Astrocyte (in vitro differentiated cells and primary cell): ENCODE measurements at regions not wholly inside any gene's neighbourhood (a gene's known extent, or its start where the extent isn't known, plus 50 kb on each side); places are given as distances from the start of the nearest gene placed in this dataset.

ENCODE experiments used
- DNase-seq: peaks from one replicate; pipeline ENCODE4 v3.0.0-alpha.2; 2010; ENCODE audit warnings: low read depth
- FAIRE-seq: peaks from 2 replicates; lab custom pipeline; 2011; peaks lifted over from hg19 to GRCh38; lab: Jason Lieb, UNC
- H2AFZ ChIP-seq: 2 replicates; pipeline ENCODE4 v1.6.0; 2012; ENCODE audit warnings: low read depth, low read length, inconsistent platforms
- H3K27ac ChIP-seq: 2 replicates; pipeline ENCODE4 v1.5.1; 2011; ENCODE audit warnings: low read depth, low read length, inconsistent platforms
- H3K27me3 ChIP-seq: 2 replicates; pipeline ENCODE4 v1.6.0; 2011; ENCODE audit warnings: low read length, inconsistent platforms; ENCODE audit not compliant: insufficient read depth
- H3K36me3 ChIP-seq: 2 replicates; pipeline ENCODE4 v1.5.1; 2011; ENCODE audit warnings: low read length, inconsistent platforms; ENCODE audit not compliant: insufficient read depth
- H3K4me1 ChIP-seq: 2 replicates; pipeline ENCODE4 v1.5.1; 2011; ENCODE audit warnings: low read length, inconsistent platforms; ENCODE audit not compliant: insufficient read depth
- H3K4me2 ChIP-seq: 2 replicates; pipeline ENCODE4 v1.6.0; 2012; ENCODE audit warnings: low read length, inconsistent platforms
- H3K4me3 ChIP-seq: 2 replicates; pipeline ENCODE4 v1.5.1; 2011; ENCODE audit warnings: low read depth, mild to moderate bottlenecking, low read length, inconsistent platforms; ENCODE audit not compliant: insufficient read depth
- H3K79me2 ChIP-seq: 2 replicates; pipeline ENCODE4 v1.6.0; 2012; ENCODE audit warnings: mild to moderate bottlenecking, low read length, inconsistent platforms; ENCODE audit not compliant: insufficient read depth
- H3K9ac ChIP-seq: 2 replicates; pipeline ENCODE4 v1.6.0; 2012; ENCODE audit warnings: mild to moderate bottlenecking, low read length, inconsistent platforms
- H3K9me3 ChIP-seq: 2 replicates; pipeline ENCODE4 v1.5.1; 2012; ENCODE audit warnings: low read depth, mild to moderate bottlenecking, low read length, inconsistent platforms; ENCODE audit not compliant: insufficient read depth
- H4K20me1 ChIP-seq: 2 replicates; pipeline ENCODE4 v1.6.0; 2012; ENCODE audit warnings: low read length, inconsistent platforms; ENCODE audit not compliant: insufficient read depth
- H3K27ac Mint-ChIP-seq: one replicate; pipeline ENCODE4 v1.8.0; 2021; ENCODE audit warnings: mild to moderate bottlenecking, mixed read lengths; ENCODE audit not compliant: unreplicated experiment
- H3K27me3 Mint-ChIP-seq: one replicate; pipeline ENCODE4 v1.8.0; 2021; ENCODE audit warnings: low read depth, mixed read lengths; ENCODE audit not compliant: unreplicated experiment
- H3K36me3 Mint-ChIP-seq: one replicate; pipeline ENCODE4 v1.8.0; 2021; ENCODE audit warnings: low read depth, mixed read lengths; ENCODE audit not compliant: unreplicated experiment
- H3K4me1 Mint-ChIP-seq: one replicate; pipeline ENCODE4 v1.8.0; 2021; ENCODE audit warnings: low read depth, mixed read lengths; ENCODE audit not compliant: unreplicated experiment
- H3K4me3 Mint-ChIP-seq: one replicate; pipeline ENCODE4 v1.8.0; 2021; ENCODE audit warnings: mild to moderate bottlenecking, moderate library complexity, mixed read lengths; ENCODE audit not compliant: unreplicated experiment
- H3K9me3 Mint-ChIP-seq: one replicate; pipeline ENCODE4 v1.8.0; 2021; ENCODE audit warnings: mild to moderate bottlenecking, mixed read lengths; ENCODE audit not compliant: unreplicated experiment
- CTCF ChIP-seq: IDR thresholded peaks from 2 replicates; pipeline ENCODE4 v1.5.1; 2011; ENCODE audit warnings: low read depth, mild to moderate bottlenecking, inconsistent platforms, low read length, moderate library complexity; ENCODE audit not compliant: insufficient read depth
- EZH2 ChIP-seq: IDR thresholded peaks from 2 replicates; pipeline ENCODE4 v1.6.1; 2012; ENCODE audit warnings: mild to moderate bottlenecking, low read length, inconsistent platforms; ENCODE audit not compliant: insufficient read depth

GRCh38 chrX:42955349-42955748 lies 177.4 kb upstream of the PPP1R2C start:
- Mint-ChIP-seq H3K9me3 (no peaks in the 10 kb centered on the region), H3K36me3 (no peaks in the 10 kb centered on the region), H3K4me1 (no peaks in the 10 kb centered on the region), H3K27ac (no peak overlapping the region), H3K27me3 (no peaks in the 10 kb centered on the region), H3K4me3 (no peak overlapping the region)
- no peak for FAIRE-seq
- no peak for DNase-seq
- no peak overlapping the region for H3K4me2 ChIP-seq
- no peaks in the 10 kb centered on the region for H3K9me3 ChIP-seq
- no peak overlapping the region for H3K9ac ChIP-seq
- H3K27me3 ChIP-seq = no peaks in the 10 kb centered on the region
- H3K36me3 ChIP-seq = no peaks in the 10 kb centered on the region
- H3K27ac ChIP-seq = no peak overlapping the region
- no peak overlapping the region for H3K4me3 ChIP-seq
- H3K79me2 ChIP-seq = no peaks in the 10 kb centered on the region
- no peak for TF ChIP-seq EZH2
- TF ChIP-seq CTCF = no peak
- no peak overlapping the region for H2AFZ ChIP-seq
- H3K4me1 ChIP-seq = no peaks in the 10 kb centered on the region
- no peaks in the 10 kb centered on the region for H4K20me1 ChIP-seq

- Mint-ChIP-seq H3K9me3 (no peaks in the 10 kb centered on the region), H3K4me3 (no peak overlapping the region), H3K4me1 (peaks cover 4% of the 10 kb centered on the region), H3K27me3 (no peaks in the 10 kb centered on the region), H3K36me3 (no peaks in the 10 kb centered on the region), H3K27ac (no peak overlapping the region)
- no peaks in the 10 kb centered on the region for H3K9me3 ChIP-seq
- no peaks in the 10 kb centered on the region for H3K27me3 ChIP-seq
- no peak overlapping the region for H2AFZ ChIP-seq
- H3K4me3 ChIP-seq = no peak overlapping the region
- H3K27ac ChIP-seq = no peak overlapping the region
- DNase-seq = peak; percentile 3
- H3K79me2 ChIP-seq = no peaks in the 10 kb centered on the region
- no peaks in the 10 kb centered on the region for H4K20me1 ChIP-seq
- H3K4me2 ChIP-seq = no peak overlapping the region
- no peaks in the 10 kb centered on the region for H3K4me1 ChIP-seq
- H3K9ac ChIP-seq = no peak overlapping the region
- TF ChIP-seq EZH2 (no peak), CTCF (no peak)
- peak; percentile 49 for FAIRE-seq
- H3K36me3 ChIP-seq = no peaks in the 10 kb centered on the region
Observed at GRCh38 chrX:42967681-42968300, 189.8 kb upstream of the PPP1R2C start.

DNA sequence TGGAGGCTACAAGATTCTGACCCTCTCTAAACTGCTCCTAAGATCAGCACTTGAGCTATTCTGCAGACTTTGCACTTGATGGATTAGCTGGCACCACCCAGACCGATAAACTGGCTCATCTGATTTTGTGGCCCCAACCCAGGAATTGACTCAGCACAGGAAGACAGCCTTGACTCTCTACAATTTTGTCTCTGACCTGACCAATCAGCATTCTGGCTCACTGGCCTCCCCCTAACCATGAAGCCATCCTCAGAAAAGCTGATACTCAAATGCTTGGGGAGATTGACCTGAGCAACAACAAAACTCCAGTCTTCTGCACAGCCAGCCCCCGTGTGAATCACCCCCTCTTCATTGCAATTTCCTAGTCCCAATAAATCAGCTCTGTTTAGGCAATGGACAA lies 195.4 kb upstream of the PPP1R2C start:
- Histone ChIP-seq H3K27me3 (no peaks in the 10 kb centered on the region), H3K4me2 (no peak overlapping the region), H3K27ac (no peak overlapping the region), H3K4me3 (no peak overlapping the region), H3K9ac (no peak overlapping the region), H4K20me1 (no peaks in the 10 kb centered on the region), H2AFZ (no peak overlapping the region), H3K79me2 (no peaks in the 10 kb centered on the region), H3K4me1 (no peaks in the 10 kb centered on the region), H3K9me3 (no peaks in the 10 kb centered on the region), H3K36me3 (no peaks in the 10 kb centered on the region)
- no peak for DNase-seq
- FAIRE-seq = no peak
- H3K27me3 Mint-ChIP-seq = no peaks in the 10 kb centered on the region
- no peak overlapping the region for H3K4me3 Mint-ChIP-seq
- peaks cover 2% of the 10 kb centered on the region for H3K9me3 Mint-ChIP-seq
- TF ChIP-seq CTCF (no peak), EZH2 (no peak)
- H3K27ac Mint-ChIP-seq = no peak overlapping the region
- H3K4me1 Mint-ChIP-seq = peaks cover 6% of the 10 kb centered on the region
- H3K36me3 Mint-ChIP-seq = no peaks in the 10 kb centered on the region
